ENCODE measurements at regions not wholly inside any gene's neighbourhood (a gene's known extent, or its start where the extent isn't known, plus 50 kb on each side); places are given as distances from the start of the nearest gene placed in this dataset.
"Not testable (repeated sequence)": the region's sequence is repeated elsewhere in the genome, so short reads cannot be mapped to it uniquely, and the experiment has no call there.

DNA sequence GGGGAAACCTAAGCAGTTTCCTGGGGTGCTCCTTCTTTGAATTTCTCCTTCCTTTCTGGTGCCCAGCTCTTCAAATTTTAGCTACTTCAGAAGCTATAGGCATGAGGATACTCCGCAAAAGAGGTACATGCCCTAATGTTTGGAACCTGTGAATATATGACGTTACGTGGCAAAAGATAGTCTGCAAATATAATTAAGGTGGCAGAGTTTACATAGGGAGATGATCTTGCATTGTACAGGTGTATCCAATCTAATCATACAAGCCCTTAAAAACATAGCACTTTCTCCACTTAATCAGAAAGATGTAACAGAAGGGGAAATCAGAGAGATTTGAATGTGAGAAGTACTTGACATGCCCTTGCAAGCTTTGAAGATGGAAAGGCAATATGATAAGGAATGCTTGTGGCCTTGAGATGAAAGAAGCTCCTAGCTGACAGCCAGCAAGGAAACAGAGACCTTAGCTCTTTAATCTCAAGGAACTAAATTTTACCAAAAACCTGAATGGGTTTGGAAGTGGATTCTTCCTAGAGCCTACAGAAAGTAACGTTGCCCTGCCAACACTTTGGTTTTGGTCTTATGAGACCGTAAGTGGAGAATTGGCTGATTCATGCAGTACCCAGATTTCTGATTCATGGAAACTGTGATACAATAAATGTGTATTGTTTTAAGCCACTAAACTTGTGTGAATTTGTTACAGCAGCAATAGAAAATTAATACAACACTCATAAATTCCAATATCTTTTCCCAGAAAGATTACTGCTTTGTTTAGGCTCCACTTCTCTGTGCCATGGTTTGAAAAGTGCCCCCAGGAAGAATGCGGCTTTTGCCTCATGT, 268.4 kb downstream of the FAM170A start:
- no peak for DNase-seq

DNA sequence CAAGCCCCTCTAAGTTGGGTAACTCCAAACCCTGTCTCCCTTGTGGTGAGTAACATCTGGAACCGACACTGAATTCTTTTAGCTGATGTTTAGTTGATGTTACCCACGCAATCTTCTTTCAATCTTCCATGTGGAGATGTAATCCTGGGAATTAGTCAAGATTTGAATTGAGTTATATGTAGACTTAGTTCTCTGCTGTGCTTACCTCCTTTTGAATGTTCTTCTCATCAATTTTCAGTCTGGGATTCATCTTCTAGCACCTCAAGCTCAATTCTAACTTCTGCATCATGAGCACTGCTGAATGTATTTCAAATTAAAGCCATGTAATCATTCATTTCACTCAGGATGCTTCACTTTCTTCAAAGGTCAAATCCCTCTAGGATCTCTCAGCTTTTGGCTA, 270.6 kb downstream of the FAM170A start:
- DNase-seq = no peak

DNA sequence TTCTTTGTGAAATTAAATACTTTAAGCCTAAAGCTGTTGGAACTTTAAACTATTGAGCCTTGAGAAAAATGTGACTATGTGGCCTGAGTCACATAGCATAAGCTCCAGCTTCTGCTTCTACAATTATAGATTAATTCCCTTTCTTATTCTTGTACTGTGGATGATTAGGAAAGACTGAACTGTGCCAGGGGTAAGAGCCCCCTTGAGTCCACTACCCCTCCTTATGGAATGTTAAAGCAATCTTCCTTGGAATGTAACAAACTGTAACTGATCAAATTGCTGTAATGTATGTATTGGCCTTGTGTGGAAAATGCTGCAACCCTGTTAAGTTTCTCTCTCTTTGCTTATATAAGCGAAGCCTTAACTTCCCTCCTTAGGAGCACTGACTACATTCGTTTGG, 273.2 kb downstream of the FAM170A start:
- no peak for DNase-seq

DNA sequence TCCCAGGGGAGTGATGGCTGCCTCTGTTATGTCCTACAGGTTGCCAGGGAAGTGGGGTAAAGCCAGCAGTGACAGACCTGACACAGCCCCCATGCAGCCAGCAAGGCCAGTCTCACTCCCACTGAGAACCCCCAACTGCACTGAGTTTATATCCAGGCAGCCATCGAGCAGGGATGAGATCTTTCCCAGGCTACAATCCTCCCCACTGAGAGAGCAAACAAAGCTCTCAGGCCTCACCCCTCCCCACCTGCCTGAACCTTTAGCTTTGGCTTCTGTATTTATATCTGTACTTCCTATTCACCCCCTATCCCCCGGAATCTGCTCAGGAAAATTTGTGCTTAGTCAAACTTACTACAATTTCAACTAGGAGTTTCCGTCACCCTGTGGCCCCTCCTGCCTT, 284.1 kb downstream of the FAM170A start:
- DNase-seq = no peak

DNA sequence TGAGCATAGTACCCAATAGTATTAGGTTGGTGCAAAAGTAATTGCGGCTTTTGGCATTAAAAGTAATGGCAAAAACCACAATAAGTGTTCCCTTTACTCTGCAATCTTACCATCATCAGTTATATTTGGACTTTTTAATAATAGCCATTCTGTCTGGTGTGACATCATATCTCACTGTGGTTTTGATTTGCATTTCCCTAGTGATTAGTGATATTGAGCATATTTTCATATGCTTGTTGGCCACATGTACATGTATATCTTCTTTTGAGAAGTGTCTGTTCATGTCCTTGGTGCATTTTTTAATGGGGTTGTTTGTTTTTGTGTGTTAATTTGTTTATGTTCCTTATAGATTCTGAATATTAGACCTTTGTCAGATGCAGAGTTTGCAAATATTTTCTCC, 289.9 kb downstream of the FAM170A start:
- DNase-seq = no peak

DNA sequence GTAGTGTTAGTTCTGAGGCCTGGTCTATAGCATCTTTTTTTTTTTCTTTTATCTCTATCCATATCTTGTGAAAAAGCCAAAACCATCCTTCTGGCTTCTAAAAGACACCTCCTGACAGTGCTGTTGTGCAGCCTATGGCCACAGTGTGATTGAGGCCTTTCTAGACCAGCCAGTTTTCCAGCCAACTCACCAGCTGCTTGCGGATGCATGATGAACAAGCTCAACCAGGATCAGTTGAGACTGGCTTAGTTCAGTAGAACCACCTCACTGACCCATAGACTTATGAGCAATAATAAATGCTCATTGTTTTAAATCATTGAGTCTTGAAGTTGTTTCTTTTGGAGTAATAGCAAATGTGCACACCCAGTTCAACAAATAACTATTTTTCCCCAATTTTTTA, 296.9 kb downstream of the FAM170A start:
- no peak for DNase-seq

DNA sequence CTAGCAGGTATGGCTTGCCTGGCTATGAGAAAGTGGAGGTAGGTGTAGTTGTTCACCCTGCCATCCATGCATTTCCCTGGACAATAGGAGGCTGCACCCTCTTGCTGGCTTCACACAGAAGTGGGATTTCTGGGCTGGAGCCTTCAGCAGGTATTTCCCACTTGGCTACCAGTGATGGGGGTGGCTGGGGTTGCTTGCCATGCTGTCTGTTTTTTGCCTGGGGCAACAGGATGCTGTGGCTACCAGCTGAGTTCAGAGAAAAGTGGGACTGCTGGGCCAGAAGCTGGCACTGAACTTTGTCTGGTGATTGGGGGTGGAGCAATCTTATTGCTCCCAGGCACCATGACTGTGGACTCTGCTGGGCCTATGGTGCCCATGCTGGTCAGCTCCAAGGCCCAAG, 299.6 kb downstream of the FAM170A start:
- DNase-seq = no peak

DNA sequence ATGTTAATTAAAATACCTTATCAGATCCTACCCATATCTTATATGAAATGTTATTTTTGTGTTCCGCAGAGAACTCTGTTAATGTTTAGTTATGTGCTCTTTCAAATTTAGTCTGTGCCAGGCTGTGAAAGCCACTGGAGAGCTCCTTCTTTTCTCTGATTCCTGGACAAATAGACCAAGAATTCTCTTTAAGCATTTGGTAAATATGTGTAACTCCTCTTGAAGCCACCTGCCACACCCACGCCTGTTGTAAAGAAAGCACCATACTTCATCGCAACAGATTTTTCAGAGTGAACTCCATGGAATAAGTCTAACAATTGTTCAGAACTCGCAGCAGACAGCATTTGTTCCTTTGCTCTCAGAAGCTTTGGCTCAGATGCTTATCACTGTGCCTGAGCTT, 301.1 kb downstream of the FAM170A start:
- no peak for DNase-seq

DNA sequence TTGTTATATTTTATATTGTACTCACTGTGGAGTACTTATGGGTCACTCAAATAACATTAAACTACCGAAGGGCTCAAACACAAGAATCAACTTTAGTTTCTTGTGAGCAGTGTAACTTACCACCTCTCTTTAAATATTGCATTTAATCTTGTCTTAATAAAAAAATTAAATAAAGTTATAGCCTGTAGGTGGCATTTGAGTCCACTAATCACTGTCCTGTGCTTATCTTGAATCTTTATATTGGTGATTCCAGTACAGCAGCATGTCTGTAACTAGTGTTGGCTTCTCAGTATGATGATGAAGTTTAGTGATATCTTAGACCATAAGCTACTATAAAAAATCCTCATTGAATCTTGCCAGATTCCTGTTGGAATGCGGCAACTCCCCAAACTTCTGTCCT, 313.8 kb downstream of the FAM170A start:
- DNase-seq = no peak

DNA sequence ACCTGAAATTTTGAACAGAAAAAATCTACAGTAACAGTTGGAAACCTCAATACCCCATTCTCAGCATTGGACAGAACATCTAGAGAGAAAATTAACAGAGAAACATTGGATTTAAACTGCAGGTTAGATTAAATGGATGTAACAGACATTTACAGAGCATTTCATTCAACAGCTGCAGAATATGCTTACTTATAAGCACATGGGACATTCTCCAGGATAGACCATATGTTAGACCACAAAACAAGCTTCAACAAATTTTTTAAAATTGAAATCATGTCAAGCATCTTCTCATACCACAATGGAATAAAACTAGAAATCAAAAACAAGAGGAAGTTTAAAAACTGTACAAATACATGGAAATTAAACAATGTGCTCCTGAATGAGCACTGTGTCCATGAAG, 316.3 kb downstream of the FAM170A start:
- no peak for DNase-seq

DNA sequence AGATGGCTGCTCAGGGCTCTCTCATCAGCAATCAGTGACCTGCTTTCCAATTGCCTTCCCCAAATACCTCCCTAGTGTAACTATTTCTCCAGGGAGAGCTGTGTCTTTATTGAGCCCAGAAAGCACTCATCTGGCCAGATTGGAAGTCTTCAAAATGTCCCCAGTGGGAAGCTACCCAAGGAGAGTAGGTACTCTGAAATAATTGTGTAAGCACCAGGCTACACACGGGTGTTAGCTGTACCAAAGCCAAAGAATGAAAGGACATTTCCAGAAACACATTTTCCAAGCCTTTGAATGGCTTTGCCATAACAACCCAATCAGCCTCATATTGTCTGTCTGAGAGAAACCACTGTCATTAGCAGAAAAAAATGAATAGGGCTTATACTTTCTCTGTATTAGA, 318.8 kb downstream of the FAM170A start:
- no peak for DNase-seq

DNA sequence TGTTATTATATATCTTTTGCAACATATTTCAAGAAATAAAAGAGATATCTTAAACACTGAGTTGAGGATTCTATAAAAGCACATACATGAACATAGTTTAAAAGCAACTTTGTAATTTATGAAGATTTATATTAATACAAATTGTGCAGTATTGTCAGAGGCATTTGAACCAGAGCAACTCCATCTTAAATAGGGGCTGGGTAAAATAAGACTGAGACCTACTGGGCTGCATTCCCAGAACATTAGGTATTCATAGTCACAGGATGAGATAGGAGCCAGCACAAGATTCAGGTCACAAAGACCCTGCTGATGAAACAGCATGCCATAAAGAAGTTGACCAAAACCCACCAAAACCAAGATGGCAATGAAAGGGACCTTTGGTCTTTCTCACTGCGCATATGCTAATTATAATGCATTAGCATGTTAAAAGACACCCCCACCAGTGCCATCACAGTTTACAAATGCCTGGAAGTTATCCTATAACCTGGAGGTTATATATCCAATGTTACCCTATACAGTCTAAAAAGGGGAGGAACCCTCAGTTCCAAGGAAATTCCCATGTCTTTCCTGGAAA, 320.2 kb downstream of the FAM170A start:
- DNase-seq = no peak

DNA sequence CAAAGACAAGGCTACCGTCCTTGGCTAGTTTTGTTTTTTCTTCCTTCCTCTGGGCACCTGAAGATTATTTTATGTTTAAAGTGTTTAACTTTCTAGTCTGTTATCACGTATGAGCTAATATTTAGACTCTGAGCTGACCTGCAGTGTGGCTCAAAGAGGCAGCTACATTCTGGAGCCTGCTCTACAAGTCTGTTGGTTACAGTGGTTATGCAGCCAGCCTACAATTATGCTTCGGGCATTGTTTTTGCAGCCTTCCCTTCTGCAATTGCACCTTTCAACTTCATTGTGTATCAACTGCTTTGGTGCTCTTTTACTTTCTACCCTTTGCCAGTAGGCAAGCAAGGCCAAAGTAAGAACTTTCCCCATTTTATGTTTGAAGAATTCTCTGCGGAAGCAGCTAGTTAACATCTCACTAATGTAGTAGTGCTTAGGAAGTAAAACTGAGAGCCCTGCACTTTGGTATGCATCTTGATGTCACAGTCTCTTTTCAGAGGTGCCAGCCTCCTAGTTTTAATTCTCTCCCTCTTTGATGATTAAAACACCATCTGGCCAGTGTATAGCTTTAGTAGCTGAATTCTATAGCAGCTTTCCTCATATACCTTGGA, 322.1 kb downstream of the FAM170A start:
- DNase-seq = no peak

DNA sequence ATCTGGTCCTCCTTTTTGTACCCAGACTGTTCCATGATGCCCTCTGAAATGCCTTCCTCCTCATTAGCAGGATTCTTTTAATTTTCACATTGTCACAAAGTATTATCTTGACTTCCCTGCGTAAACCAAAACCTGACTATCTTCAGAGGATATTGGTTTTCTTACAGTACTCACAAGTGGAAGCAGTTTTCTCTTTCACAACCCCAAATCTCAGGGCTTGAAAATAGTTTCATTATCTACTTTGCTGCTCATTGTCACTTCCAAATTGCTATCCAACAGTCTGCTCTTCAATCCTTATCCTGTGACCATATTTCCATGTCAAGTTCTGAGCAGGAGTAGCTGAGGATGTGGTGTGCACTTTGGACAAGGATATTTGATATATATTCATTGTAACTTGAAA, 324.1 kb downstream of the FAM170A start:
- DNase-seq = no peak

DNA sequence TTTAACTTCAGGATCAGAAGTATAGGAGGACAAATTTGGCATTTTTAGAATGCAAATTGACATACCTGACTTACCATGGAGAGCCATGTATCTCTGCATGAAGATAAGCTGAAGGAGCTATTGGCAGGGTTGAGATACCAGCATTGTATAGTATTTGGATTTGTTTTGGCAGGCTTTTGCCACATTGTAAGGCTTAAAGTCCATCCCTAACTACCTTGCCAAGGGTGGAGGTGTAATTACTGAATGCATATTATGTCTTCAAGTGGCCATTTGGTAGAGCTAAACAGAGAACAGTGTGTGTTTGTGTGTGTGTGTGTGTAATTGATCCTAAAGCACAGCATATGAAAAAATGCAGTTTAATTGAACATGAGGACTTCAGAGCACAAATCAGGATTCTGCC, 324.7 kb downstream of the FAM170A start:
- no peak for DNase-seq

DNA sequence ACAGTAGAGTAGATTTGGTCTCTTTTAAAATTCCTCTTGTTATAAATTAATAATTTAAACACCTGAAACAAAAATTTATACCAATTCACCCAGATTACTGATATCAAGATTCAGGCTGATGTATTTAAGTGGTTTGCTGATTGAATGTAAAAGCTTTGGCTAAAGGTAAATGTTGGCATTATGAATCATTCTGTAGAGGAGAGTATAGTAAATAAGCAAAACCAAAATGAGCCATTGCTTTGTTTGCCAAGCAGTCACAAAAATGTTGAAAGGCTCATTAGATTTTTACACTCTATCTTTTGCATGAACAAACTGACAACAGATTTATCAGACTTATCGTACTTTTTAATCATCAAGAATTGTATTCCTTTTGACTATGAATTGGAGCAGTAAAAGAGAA, 332.6 kb downstream of the FAM170A start:
- no peak for DNase-seq

DNA sequence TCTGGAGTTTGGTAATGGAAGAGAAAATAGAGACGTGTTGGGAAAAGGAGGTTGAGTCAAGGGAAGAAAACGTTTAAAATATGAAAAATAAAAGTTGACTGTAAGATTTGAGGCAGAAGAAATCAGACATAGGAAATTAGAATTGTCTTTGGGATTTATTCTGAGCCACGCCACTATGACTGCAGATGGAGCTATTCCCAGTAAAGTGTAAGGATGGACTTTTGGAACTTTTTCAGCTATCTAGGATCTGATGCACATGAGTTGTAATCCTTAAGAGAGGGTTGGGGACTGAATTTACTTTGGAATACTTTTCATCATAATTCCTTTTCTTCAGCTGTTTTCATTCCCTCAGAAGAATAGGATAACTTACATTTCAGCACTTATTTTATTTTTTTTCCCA, 336.7 kb downstream of the FAM170A start:
- DNase-seq = no peak

DNA sequence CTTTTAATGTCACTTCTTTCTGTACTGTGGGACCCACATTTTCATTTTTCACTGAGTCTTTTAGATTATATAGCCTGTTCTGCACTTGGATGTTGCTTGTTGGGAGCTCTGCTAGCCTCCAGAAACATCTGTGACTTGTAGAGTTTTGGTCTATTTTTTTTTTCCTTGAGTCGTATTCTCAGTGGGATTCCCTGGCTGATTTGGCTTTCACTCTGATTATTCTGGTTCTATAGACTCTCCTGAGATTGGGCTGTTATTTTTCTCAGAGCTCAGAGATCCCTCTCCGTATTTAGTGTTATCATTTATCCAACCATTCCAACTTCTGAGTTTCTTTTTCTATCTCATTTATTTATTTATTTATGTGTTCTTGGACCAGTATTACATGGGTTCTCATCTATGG, 339.3 kb downstream of the FAM170A start:
- no peak for DNase-seq

DNA sequence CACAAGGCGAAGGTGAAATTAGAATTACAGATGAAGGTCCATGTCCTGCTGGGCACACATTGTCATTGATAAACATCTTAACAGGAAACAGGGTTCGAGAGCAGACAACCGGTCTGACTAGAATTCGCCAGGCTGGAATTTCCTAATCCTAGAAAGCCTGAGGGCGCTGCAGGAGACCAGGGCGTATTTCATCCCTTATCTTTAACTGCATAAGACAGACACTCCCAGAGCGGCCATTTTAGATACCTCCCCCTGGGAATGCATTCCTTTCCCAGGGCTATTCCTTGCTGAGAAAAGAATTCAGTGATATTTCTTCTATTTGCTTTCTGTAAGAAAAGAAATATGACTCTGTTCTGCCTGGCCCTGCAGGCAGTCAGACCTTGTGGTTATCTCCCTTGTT, 357.7 kb downstream of the FAM170A start:
- DNase-seq = not testable (repeated sequence)

DNA sequence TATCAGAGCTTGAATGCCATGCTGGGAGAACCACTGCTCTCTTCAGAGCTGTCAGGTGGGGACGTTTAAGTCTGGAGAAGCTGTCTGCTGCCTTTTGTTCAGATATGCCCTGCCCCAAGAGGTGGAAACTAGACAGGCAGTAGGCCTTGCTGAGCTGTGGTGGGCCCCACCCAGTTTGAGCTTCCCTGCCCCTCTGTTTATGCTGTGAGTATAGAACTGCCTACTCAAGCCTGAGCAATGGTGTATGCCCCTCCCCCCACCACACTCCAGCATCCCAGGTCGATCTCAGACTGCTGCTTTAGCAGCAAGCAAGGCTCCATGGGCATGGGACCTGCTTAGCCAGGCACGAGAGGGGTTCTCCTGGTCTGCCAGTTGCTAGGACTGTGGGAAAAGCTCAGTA, 362.3 kb downstream of the FAM170A start:
- DNase-seq = no peak

DNA sequence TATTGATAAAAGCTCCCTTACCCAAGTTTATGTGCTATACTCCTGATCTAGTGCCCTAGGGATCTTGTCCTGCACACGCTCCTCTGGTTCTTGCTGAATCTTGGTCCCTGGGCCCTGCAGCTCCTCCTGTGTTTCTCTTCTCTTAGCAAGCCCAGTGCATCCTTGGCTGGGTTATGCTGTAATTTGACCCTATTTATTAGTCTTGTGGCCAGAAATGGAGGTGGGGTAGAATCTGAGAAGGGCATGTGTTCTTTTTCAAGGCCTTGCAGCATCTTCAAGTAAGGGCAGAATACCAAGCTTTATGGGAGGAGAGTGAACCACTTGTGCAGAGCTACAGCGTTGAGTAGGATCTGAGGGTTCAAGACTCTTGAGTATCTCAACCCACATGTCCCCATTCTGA, 366.8 kb downstream of the FAM170A start:
- DNase-seq = no peak

DNA sequence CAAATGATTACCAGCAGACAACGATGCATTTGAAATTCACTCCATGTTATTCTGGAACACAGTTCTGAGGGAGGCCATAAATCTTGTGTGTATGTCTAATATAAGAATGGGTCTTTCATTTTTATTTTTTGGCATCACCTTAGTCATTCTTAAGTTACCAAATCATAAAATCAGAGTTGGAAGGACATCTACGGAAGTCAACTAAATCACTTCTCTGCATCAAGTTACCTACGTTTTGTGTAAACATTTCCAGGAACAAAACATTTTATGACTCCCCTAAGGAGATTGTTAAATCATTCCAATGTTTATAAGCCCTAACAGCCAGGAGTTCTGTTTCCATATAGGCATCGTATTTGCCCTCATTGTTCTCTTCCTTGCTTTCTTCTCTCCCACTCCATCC, 378.2 kb downstream of the FAM170A start:
- no peak for DNase-seq

DNA sequence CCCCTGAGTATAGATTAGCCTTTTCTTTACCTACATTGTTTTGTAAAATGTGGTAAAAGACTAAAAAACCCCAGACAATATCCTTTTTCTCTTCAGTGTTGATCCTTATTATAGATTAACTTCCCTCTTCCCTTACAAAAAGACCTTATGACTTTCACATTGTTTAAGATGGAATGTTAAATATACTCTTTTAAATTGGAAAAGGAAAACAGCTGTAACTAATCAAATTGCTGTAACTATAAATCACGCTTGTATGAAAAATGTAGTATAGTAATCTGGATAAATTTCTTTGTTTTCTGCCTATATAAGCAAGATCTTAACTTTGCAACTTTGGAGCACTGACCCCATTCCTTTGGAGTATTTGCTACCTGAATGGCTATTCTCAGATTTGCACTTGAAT, 383.1 kb downstream of the FAM170A start:
- DNase-seq = no peak

DNA sequence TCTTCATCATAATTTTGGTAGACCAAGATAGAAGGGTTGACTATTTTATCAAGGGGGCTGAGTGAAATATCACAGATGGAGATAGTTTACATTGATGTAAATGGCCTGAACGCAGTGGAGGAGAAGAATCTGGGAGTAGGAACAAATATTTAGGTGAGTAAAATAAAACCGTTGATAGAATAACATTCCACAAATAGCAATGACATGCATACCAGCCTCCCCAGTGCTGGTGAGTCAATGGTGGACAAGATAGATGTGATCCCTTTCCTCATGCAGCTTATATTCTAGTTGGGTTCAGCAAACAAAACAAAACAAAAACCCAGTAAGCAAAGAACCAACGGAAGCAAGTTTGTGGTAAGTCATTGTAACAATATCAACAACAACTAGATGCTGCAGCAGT, 385.2 kb downstream of the FAM170A start:
- DNase-seq = no peak
